Liver (tissue), 8 donors: ENCODE measurements at regions not wholly inside any gene's neighbourhood (a gene's known extent, or its start where the extent isn't known, plus 50 kb on each side); places are given as distances from the start of the nearest gene placed in this dataset.

Experiments
- DNase-seq: peaks from one replicate; pipeline ENCODE4 v3.0.0-alpha.2; 2017; ENCODE audit warnings: low spot score
- H3K27ac ChIP-seq, 2 donors: one replicate each; pipeline ENCODE4 v1.7.0; 2013; ENCODE audit warnings: inconsistent platforms in 2 of 2, low read length in 2 of 2, control low read depth in 1 of 2, low read depth in 1 of 2, mild to moderate bottlenecking in 1 of 2
- H3K27me3 ChIP-seq, 4 donors: one replicate each; pipeline versions ENCODE4 v1.6.1 to v1.7.0; 2013; ENCODE audit warnings: low read length in 3 of 4, inconsistent platforms in 1 of 4, mild to moderate bottlenecking in 1 of 4, moderate library complexity in 1 of 4; ENCODE audit not compliant: control insufficient read depth in 4 of 4, insufficient read depth in 4 of 4
- H3K36me3 ChIP-seq, 4 donors: one replicate each; pipeline versions ENCODE4 v1.6.1 to v1.7.0; 2013; ENCODE audit warnings: low read length in 3 of 4, mild to moderate bottlenecking in 3 of 4, low read depth in 1 of 4, moderate library complexity in 1 of 4; ENCODE audit not compliant: control insufficient read depth in 4 of 4, insufficient read depth in 3 of 4
- H3K4me1 ChIP-seq, 4 donors: one replicate each; pipeline versions ENCODE4 v1.6.1 to v1.7.0; 2013; ENCODE audit warnings: low read length in 3 of 4, mild to moderate bottlenecking in 3 of 4, moderate library complexity in 1 of 4; ENCODE audit not compliant: control insufficient read depth in 4 of 4, insufficient read depth in 4 of 4
- H3K4me3 ChIP-seq, 3 donors: one replicate each; pipeline versions ENCODE4 v1.6.1 to v1.7.0; 2013; ENCODE audit warnings: low read length in 3 of 3, control low read depth in 1 of 3, low read depth in 1 of 3, mild to moderate bottlenecking in 1 of 3
- H3K9ac ChIP-seq, 2 donors: one replicate each; pipeline ENCODE4 v1.7.0; 2013; ENCODE audit warnings: low read length in 2 of 2, mild to moderate bottlenecking in 2 of 2, moderate library complexity in 2 of 2, control low read depth in 1 of 2, low read depth in 1 of 2
- H3K9me3 ChIP-seq, 4 donors: one replicate each; pipeline versions ENCODE4 v1.6.1 to v1.7.0; 2013; ENCODE audit warnings: low read length in 3 of 4; ENCODE audit not compliant: control insufficient read depth in 4 of 4
- ATF3 ChIP-seq: IDR thresholded peaks from 2 replicates; pipeline ENCODE4 v1.6.1; 2016; ENCODE audit warnings: antibody characterized with exemption
- CTCF ChIP-seq: fragments of 150-350 bp; IDR thresholded peaks from 2 replicates; pipeline ENCODE4 v1.5.1; 2017; ENCODE audit warnings: improper control_type of control experiment, low read depth, low read length; ENCODE audit not compliant: missing input control
- FOXA1 ChIP-seq: IDR thresholded peaks from 2 replicates; pipeline ENCODE4 v1.6.1; 2016; ENCODE audit warnings: antibody characterized with exemption
- GABPA ChIP-seq, 2 donors: IDR thresholded peaks in 1 of 2; conservative IDR thresholded peaks in 1 of 2; 2 replicates each; pipeline ENCODE4 v1.6.1; 2016; ENCODE audit warnings: antibody characterized with exemption in 2 of 2, mild to moderate bottlenecking in 1 of 2, moderate library complexity in 1 of 2
- HNF4A ChIP-seq, 2 donors: conservative IDR thresholded peaks; 2 replicates each; pipeline ENCODE4 v1.6.1; 2016; ENCODE audit warnings: antibody characterized with exemption in 2 of 2, mild to moderate bottlenecking in 2 of 2
- HNF4G ChIP-seq: IDR thresholded peaks from 2 replicates; pipeline ENCODE4 v1.6.1; 2016; ENCODE audit warnings: antibody characterized with exemption
- MAX ChIP-seq: IDR thresholded peaks from 2 replicates; pipeline ENCODE4 v1.6.1; 2016; ENCODE audit warnings: antibody characterized with exemption
- NR2F2 ChIP-seq: IDR thresholded peaks from 2 replicates; pipeline ENCODE4 v1.6.1; 2016; ENCODE audit warnings: antibody characterized with exemption
- RAD21 ChIP-seq, 2 donors: IDR thresholded peaks; 2 replicates each; pipeline ENCODE4 v1.6.1; 2016; ENCODE audit warnings: antibody characterized with exemption in 2 of 2, mild to moderate bottlenecking in 2 of 2
- REST ChIP-seq: IDR thresholded peaks from 2 replicates; pipeline ENCODE4 v1.6.1; 2016; ENCODE audit warnings: antibody characterized with exemption, mild to moderate bottlenecking
- RXRA ChIP-seq, 2 donors: IDR thresholded peaks; 2 replicates each; pipeline ENCODE4 v1.6.1; 2017 to 2018; ENCODE audit warnings: antibody characterized with exemption in 2 of 2, mild to moderate bottlenecking in 1 of 2
- SP1 ChIP-seq: IDR thresholded peaks from 2 replicates; pipeline ENCODE4 v1.6.1; 2018; ENCODE audit warnings: antibody characterized with exemption, mild to moderate bottlenecking
- TAF1 ChIP-seq: conservative IDR thresholded peaks from 2 replicates; pipeline ENCODE4 v1.6.1; 2016; ENCODE audit warnings: antibody characterized with exemption, mild to moderate bottlenecking
- ZBTB33 ChIP-seq: IDR thresholded peaks from 2 replicates; pipeline ENCODE4 v1.6.1; 2016; ENCODE audit warnings: antibody characterized with exemption
- WGBS: extraction: QIAGEN DNeasy Blood & Tissue Kit; methylation state at CpG from one replicate; pipeline ENCODE4 v1.1.7; 2013; 5-methylcytosine and 5-hydroxymethylcytosine counted together
- donor health status: healthy.
- donor health status: healthy.
- donor health status: healthy.
- donor health status: healthy.
- donor health status: healthy.

GRCh38 chr2:121078899-121079298 lies 206.1 kb downstream of the TFCP2L1 start (continued):
- TF ChIP-seq MAX = no peak

GRCh38 chr2:121080013-121080772 lies 204.8 kb downstream of the TFCP2L1 start:
- Histone ChIP-seq H3K27me3 (peaks cover 0 to 20% (median under 1%) of the 10 kb centered on the region in 4 donors), H3K9me3 (no peaks in the 10 kb centered on the region), H3K27ac (no peak overlapping the region), H3K4me1 (no peaks in the 10 kb centered on the region), H3K36me3 (no peaks in the 10 kb centered on the region), H3K9ac (no peak overlapping the region), H3K4me3 (no peak overlapping the region)
- TF ChIP-seq SP1 (no peak), CTCF (peak; percentile 89), RAD21 (IDR thresholded peaks at IDR 0.05) (peak; percentile 83 to 89)
- 25% methylated on average over 8 of the region's 8 CpGs for WGBS
- peak; percentile 73 for DNase-seq

- Histone ChIP-seq H3K4me1 (no peaks in the 10 kb centered on the region), H3K36me3 (no peaks in the 10 kb centered on the region), H3K9ac (no peak overlapping the region), H3K27ac (no peak overlapping the region), H3K9me3 (no peaks in the 10 kb centered on the region), H3K4me3 (no peak overlapping the region), H3K27me3 (peaks cover 0 to 14% (median 0%) of the 10 kb centered on the region in 4 donors)
- WGBS = 84% methylated on average over 8 of the region's 8 CpGs
- no peak for TF ChIP-seq CTCF
- no peak for TF ChIP-seq ZBTB33
- no peak for TF ChIP-seq RXRA (IDR thresholded peaks at IDR 0.05)
- no peak for DNase-seq
Observed at GRCh38 chr2:121081701-121082100, 203.3 kb downstream of the TFCP2L1 start.

- WGBS = 68% methylated on average over 1 of the region's 1 CpG
- peaks cover 0 to 13% (median 0%) of the 10 kb centered on the region in 4 donors for H3K27me3 ChIP-seq
- H3K27ac ChIP-seq = no peak overlapping the region
- H3K9me3 ChIP-seq = no peaks in the 10 kb centered on the region
- H3K4me1 ChIP-seq = no peaks in the 10 kb centered on the region
- no peaks in the 10 kb centered on the region for H3K36me3 ChIP-seq
- no peak overlapping the region for H3K4me3 ChIP-seq
- no peak overlapping the region for H3K9ac ChIP-seq
- DNase-seq = no peak
- TF ChIP-seq NR2F2 (no peak), GABPA (IDR thresholded peaks at IDR 0.05 in 1 of 2, conservative IDR thresholded peaks at IDR 0.05 in 1 of 2) (no peak), TAF1 (no peak), MAX (no peak), ATF3 (no peak), HNF4G (no peak), HNF4A (conservative IDR thresholded peaks at IDR 0.05) (no peak), FOXA1 (no peak), REST (no peak)
Observed at GRCh38 chr2:121082191-121082590, 202.8 kb downstream of the TFCP2L1 start.
